ENCODE measurements at regions not wholly inside any gene's neighbourhood (a gene's known extent, or its start where the extent isn't known, plus 50 kb on each side); places are given as distances from the start of the nearest gene placed in this dataset.

DNA sequence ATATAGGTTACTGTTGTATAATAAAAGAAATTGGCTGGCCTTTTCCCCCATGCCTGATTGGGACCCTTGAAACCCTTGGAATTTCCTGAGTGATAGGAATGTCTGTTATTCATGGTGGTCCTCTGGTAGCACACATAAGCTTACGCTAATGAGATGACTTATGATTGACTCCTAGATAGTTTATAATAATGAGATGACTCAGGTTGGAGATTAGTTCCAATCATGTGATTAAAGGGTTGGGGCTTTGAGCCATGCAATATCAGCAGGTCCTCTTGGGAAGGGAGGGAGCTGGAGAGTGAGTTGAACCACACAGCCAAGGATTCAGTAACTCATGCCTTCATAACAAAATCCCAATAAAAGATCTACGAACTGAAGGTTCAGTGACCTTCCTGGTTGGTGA, 407.6 kb upstream of the MANEA start:
- no peaks in the 10 kb centered on the region for H3K27me3 ChIP-seq (ENCODE audit: control insufficient read depth in 2 of 2, insufficient read depth in 2 of 2, low read length in 2 of 2)
- no peaks in the 10 kb centered on the region for H4K20me1 ChIP-seq (replicated peaks; ENCODE audit: control insufficient read depth, insufficient read depth, low read length)
- FAIRE-seq (no peak), DNase-seq (ENCODE audit: extremely low read depth in 1 of 4, low spot score in 3 of 4) (no peak), ATAC-seq (no peak)
- no peak overlapping the region for H3K4me2 ChIP-seq (ENCODE audit: insufficient read depth, low read length)
- no peaks in the 10 kb centered on the region for H3K36me3 ChIP-seq (ENCODE audit: control insufficient read depth, insufficient read depth, low read length)
- H2AFZ ChIP-seq (ENCODE audit: low read depth, low read length), result no peak overlapping the region
- no peak overlapping the region for H3K27ac ChIP-seq (ENCODE audit: extremely low read depth, low read depth, low read length)
- no peaks in the 10 kb centered on the region for H3K4me1 ChIP-seq (replicated peaks in 1 of 2; ENCODE audit: control insufficient read depth in 2 of 2, insufficient read depth in 2 of 2, low read length in 2 of 2)
- no peak overlapping the region for H3K9ac ChIP-seq (ENCODE audit: insufficient read depth in 1 of 2, low read depth in 2 of 2, low read length in 2 of 2)
- WGBS (ENCODE audit: insufficient coverage, low coverage, missing lambda C conversion rate), result 8% methylated on average over 2 of the region's 2 CpGs
- TF ChIP-seq HDAC6 (IDR thresholded peaks at IDR 0.05; ENCODE audit: low read depth, low read length), result no peak
- TF ChIP-seq XRCC5 (IDR thresholded peaks at IDR 0.05; ENCODE audit: low read depth, low read length), result no peak
- TF ChIP-seq HNRNPK (IDR thresholded peaks at IDR 0.05; ENCODE audit: low read depth, low read length, poor library complexity, severe bottlenecking), result no peak
- TF ChIP-seq, protein P1, sequence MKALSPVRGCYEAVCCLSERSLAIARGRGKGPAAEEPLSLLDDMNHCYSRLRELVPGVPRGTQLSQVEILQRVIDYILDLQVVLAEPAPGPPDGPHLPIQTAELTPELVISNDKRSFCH (CRISPR knock-in tag; IDR thresholded peaks at IDR 0.05), result no peak
- TF ChIP-seq, protein P1 (tag; IDR thresholded peaks at IDR 0.05), result no peak
- no peak for TF ChIP-seq KDM1A (IDR thresholded peaks at IDR 0.05)
- no peak for TF ChIP-seq DACH1 (IDR thresholded peaks at IDR 0.05; ENCODE audit: partially characterized antibody)
- TF ChIP-seq SRSF7 (optimal IDR thresholded peaks at IDR 0.05; ENCODE audit: low read depth, low read length), result no peak
- TF ChIP-seq ZNF75A (CRISPR knock-in tag; IDR thresholded peaks at IDR 0.05), result no peak
- no peak for TF ChIP-seq USF1 (CRISPR knock-in tag; IDR thresholded peaks at IDR 0.05)
- H3K4me3 ChIP-seq, result no peak overlapping the region
- H3K9me1 ChIP-seq (ENCODE audit: control insufficient read depth, insufficient read depth, low read length), result no peaks in the 10 kb centered on the region
- POLR2A ChIA-PET, result no interaction called here
- BruUV-seq (replicated peaks), result no TSS peak
- CTCF ChIA-PET (ENCODE audit: low intra/inter-chr PET ratio), result no interaction called here
- H3K9me3 ChIP-seq (replicated peaks; ENCODE audit: control insufficient read depth, insufficient read depth, low read depth, low read length), result 0 out of 2 replicates have a peak, but pooled peaks cover 1% of the 10 kb centered on the region
- in situ Hi-C loops (cut with MboI), result no loop called here
- intact Hi-C loops (cut with micrococcal nuclease), result no loop called here
- H3K79me2 ChIP-seq (ENCODE audit: control insufficient read depth, insufficient read depth, low read length), result no peaks in the 10 kb centered on the region
